H1 (cell line): ENCODE measurements at regions not wholly inside any gene's neighbourhood (a gene's known extent, or its start where the extent isn't known, plus 50 kb on each side); places are given as distances from the start of the nearest gene placed in this dataset.

Experiments
- CTCF ChIA-PET: fragments of 300-600 bp; sonication (Branson Sonifier 250); formaldehyde crosslinking; loops from one replicate; lab custom pipeline; 2021; ENCODE audit not compliant: partially characterized antibody; lab: Charles Lee
- POLR2A ChIA-PET: fragments of 300-600 bp; sonication (Branson Sonifier 250); formaldehyde crosslinking; loops from one replicate; lab custom pipeline; 2021; ENCODE audit warnings: inconsistent platforms; ENCODE audit not compliant: partially characterized antibody; lab: Charles Lee
- DNase-seq, 2 experiments: peaks; one replicate each; pipeline versions ENCODE4 v3.0.0 to v3.0.0-alpha.2; 2010 to 2022; ENCODE audit warnings: low spot score in 2 of 2, low read depth in 1 of 2, mixed read lengths in 1 of 2
- FAIRE-seq: peaks from 2 replicates; lab custom pipeline; 2011; peaks lifted over from hg19 to GRCh38; lab: Jason Lieb, UNC
- H2AFZ ChIP-seq: 2 replicates; pipeline ENCODE4 v1.8.1; 2012; ENCODE audit warnings: low read length, inconsistent platforms
- H2AK5ac ChIP-seq: 2 replicates; pipeline ENCODE4 v1.6.1; 2013; ENCODE audit warnings: low read depth, low read length
- H2BK120ac ChIP-seq: replicated peaks from 2 replicates; pipeline ENCODE3; 2013; ENCODE audit warnings: low read depth, low read length, inconsistent platforms
- H2BK12ac ChIP-seq: 2 replicates; pipeline ENCODE4 v1.6.1; 2013; ENCODE audit warnings: low read depth, low read length
- H2BK15ac ChIP-seq: 2 replicates; pipeline ENCODE4 v1.6.1; 2013; ENCODE audit warnings: low read length
- H2BK20ac ChIP-seq: 2 replicates; pipeline ENCODE4 v1.6.1; 2013; ENCODE audit warnings: low read length
- H2BK5ac ChIP-seq: 2 replicates; pipeline ENCODE4 v1.6.1; 2013; ENCODE audit warnings: low read depth, low read length
- H3K14ac ChIP-seq: 2 replicates; pipeline ENCODE4 v1.6.1; 2013; ENCODE audit warnings: inconsistent platforms; ENCODE audit not compliant: insufficient read length
- H3K18ac ChIP-seq: 2 replicates; pipeline ENCODE4 v1.6.1; 2013; ENCODE audit warnings: low read length; ENCODE audit errors: extremely low read depth
- H3K23ac ChIP-seq: 2 replicates; pipeline ENCODE4 v1.6.1; 2013; ENCODE audit warnings: inconsistent platforms; ENCODE audit not compliant: insufficient read length
- H3K23me2 ChIP-seq: 2 replicates; pipeline ENCODE4 v1.6.1; 2013; ENCODE audit warnings: low read depth, low read length
- H3K27ac ChIP-seq: 2 replicates; pipeline ENCODE4 v1.6.1; 2011; ENCODE audit warnings: low read depth, low read length, inconsistent platforms
- H3K27me3 ChIP-seq, 4 experiments: replicated peaks in 1 of 4; 1 replicate in 1 of 4; 2 replicates in 3 of 4; pipeline versions ENCODE4 v1.6.1 to v1.8.1; 2011 to 2013; ENCODE audit warnings: low read length in 3 of 4, mild to moderate bottlenecking in 3 of 4, inconsistent platforms in 2 of 4, mixed read lengths in 2 of 4, moderate library complexity in 1 of 4; ENCODE audit not compliant: control insufficient read depth in 3 of 4, insufficient read depth in 3 of 4; ENCODE audit errors: extremely low read depth in 1 of 4
- H3K36me3 ChIP-seq, 4 experiments: 2 replicates each; pipeline versions ENCODE4 v1.6.1 to v1.8.1; 2011 to 2013; ENCODE audit warnings: mild to moderate bottlenecking in 4 of 4, low read length in 3 of 4, moderate library complexity in 2 of 4, control low read depth in 1 of 4, inconsistent platforms in 1 of 4; ENCODE audit not compliant: insufficient read depth in 4 of 4, control insufficient read depth in 2 of 4
- H3K4ac ChIP-seq: replicated peaks from 2 replicates; pipeline ENCODE3; 2013; ENCODE audit warnings: low read length, low read depth, mixed read lengths, inconsistent platforms; ENCODE audit not compliant: insufficient read length
- H3K4me1 ChIP-seq, 4 experiments: replicated peaks in 1 of 4; 1 replicate in 1 of 4; 2 replicates in 3 of 4; pipeline versions ENCODE4 v1.6.1 to v1.8.1; 2011 to 2013; ENCODE audit warnings: low read length in 3 of 4, inconsistent platforms in 2 of 4, mixed read lengths in 1 of 4; ENCODE audit not compliant: insufficient read depth in 4 of 4, control insufficient read depth in 3 of 4
- H3K4me2 ChIP-seq, 2 experiments: 2 replicates each; pipeline versions ENCODE4 v1.6.1 to v1.8.1; 2011 to 2013; ENCODE audit warnings: low read depth in 2 of 2, low read length in 2 of 2, control low read depth in 1 of 2, inconsistent platforms in 1 of 2, mild to moderate bottlenecking in 1 of 2; ENCODE audit not compliant: insufficient read depth in 1 of 2
- H3K4me3 ChIP-seq, 4 experiments: fragments of 200-600, 300-600 bp in 1 of 4; sonication (generic), shearing (Covaris generic), sonication (Bioruptor Twin) in 1 of 4; 2 replicates each; pipeline versions ENCODE4 v1.5.1 to v1.8.1; 2011 to 2016; ENCODE audit warnings: low read length in 4 of 4, low read depth in 3 of 4, control low read depth in 2 of 4, inconsistent platforms in 2 of 4, mild to moderate bottlenecking in 2 of 4, mixed read lengths in 1 of 4, moderate library complexity in 1 of 4; ENCODE audit not compliant: insufficient read depth in 2 of 4; ENCODE audit errors: extremely low read depth in 1 of 4
- H3K56ac ChIP-seq: replicated peaks from 2 replicates; pipeline ENCODE3; 2013; ENCODE audit warnings: low read depth, mild to moderate bottlenecking, mixed read lengths, low read length, inconsistent platforms; ENCODE audit not compliant: insufficient read length
- H3K79me1 ChIP-seq: 2 replicates; pipeline ENCODE4 v1.6.1; 2013; ENCODE audit warnings: low read depth, low read length, control low read depth
- H3K79me2 ChIP-seq, 2 experiments: 2 replicates each; pipeline versions ENCODE4 v1.6.1 to v1.8.1; 2012 to 2013; ENCODE audit warnings: low read length in 2 of 2, mild to moderate bottlenecking in 2 of 2, inconsistent platforms in 1 of 2; ENCODE audit not compliant: insufficient read depth in 2 of 2, control insufficient read depth in 1 of 2
- H3K9ac ChIP-seq, 4 experiments: replicated peaks in 1 of 4; 1 replicate in 1 of 4; 2 replicates in 3 of 4; pipeline versions ENCODE4 v1.6.1 to v1.8.1; 2011 to 2013; ENCODE audit warnings: low read depth in 3 of 4, low read length in 3 of 4, control low read depth in 2 of 4, mild to moderate bottlenecking in 2 of 4, moderate library complexity in 2 of 4, inconsistent platforms in 1 of 4; ENCODE audit errors: extremely low read depth in 1 of 4
- H3K9me3 ChIP-seq, 2 experiments: 2 replicates each; pipeline versions ENCODE4 v1.6.1 to v1.8.1; 2012 to 2013; ENCODE audit warnings: mild to moderate bottlenecking in 2 of 2, moderate library complexity in 2 of 2, control low read depth in 1 of 2, inconsistent platforms in 1 of 2, low read depth in 1 of 2, low read length in 1 of 2, mixed read lengths in 1 of 2; ENCODE audit not compliant: insufficient read depth in 2 of 2
- H4K20me1 ChIP-seq, 2 experiments: replicated peaks in 1 of 2; 2 replicates each; pipeline versions ENCODE3 to v1.8.1; 2011 to 2013; ENCODE audit warnings: inconsistent platforms in 2 of 2, low read length in 2 of 2, mild to moderate bottlenecking in 1 of 2; ENCODE audit not compliant: insufficient read depth in 2 of 2, control insufficient read depth in 1 of 2
- H4K5ac ChIP-seq: 2 replicates; pipeline ENCODE4 v1.6.1; 2013; ENCODE audit warnings: low read length, low read depth, mixed read lengths, inconsistent platforms; ENCODE audit not compliant: insufficient read length
- H4K8ac ChIP-seq: 2 replicates; pipeline ENCODE4 v1.8.0; 2013; ENCODE audit warnings: mild to moderate bottlenecking, moderate library complexity, low read length, inconsistent platforms; ENCODE audit not compliant: insufficient read depth; ENCODE audit errors: extremely low read depth
- H4K91ac ChIP-seq: replicated peaks from 2 replicates; pipeline ENCODE3; 2013; ENCODE audit warnings: low read length, mixed read lengths, inconsistent platforms; ENCODE audit not compliant: insufficient read length
- KDM4A ChIP-seq: IDR thresholded peaks from one replicate; pipeline ENCODE4 v1.7.1; 2012; ENCODE audit warnings: low read depth, mild to moderate bottlenecking, moderate library complexity, low read length, inconsistent platforms; ENCODE audit not compliant: severe bottlenecking
- RNF2 ChIP-seq: fragments of 200-900, 300-1000 bp; sonication (generic); IDR thresholded peaks from 2 replicates; pipeline ENCODE4 v1.7.1; 2016; ENCODE audit warnings: borderline replicate concordance, low read depth, mild to moderate bottlenecking, antibody characterized with exemption, low read length; ENCODE audit not compliant: poor library complexity, severe bottlenecking; ENCODE audit errors: missing control alignments
- SRF ChIP-seq: IDR thresholded peaks from 2 replicates; pipeline ENCODE4 v1.6.1; 2011; ENCODE audit warnings: mild to moderate bottlenecking, low read depth, low read length, moderate library complexity
- WGBS, 2 experiments: shearing (Covaris generic) in 1 of 2; methylation state at CpG; one replicate each; pipeline versions ENCODE4 v1.1.6 to v1.1.7; 2013 to 2015; ENCODE audit warnings: low lambda C conversion rate in 2 of 2, mixed read lengths in 2 of 2, inconsistent platforms in 1 of 2, low coverage in 1 of 2, missing lambda C conversion rate in 1 of 2; ENCODE audit not compliant: insufficient replicate concordance in 2 of 2, insufficient coverage in 1 of 2, insufficient read length in 1 of 2; ENCODE audit errors: extremely low coverage in 1 of 2, missing lambda C conversion rate in 1 of 2; 5-methylcytosine and 5-hydroxymethylcytosine counted together

GRCh38 chr2:23159746-23160405 is 225.1 kb upstream of the KLHL29 start:
- H2AFZ ChIP-seq: no peak overlapping the region
- no peaks in the 10 kb centered on the region for H3K9me3 ChIP-seq
- no peak overlapping the region for H3K9ac ChIP-seq
- no peaks in the 10 kb centered on the region for H3K36me3 ChIP-seq
- no peaks in the 10 kb centered on the region for H3K79me2 ChIP-seq
- H3K79me1 ChIP-seq: no peaks in the 10 kb centered on the region
- H3K4me3 ChIP-seq: no peak overlapping the region
- no peak overlapping the region for H2BK20ac ChIP-seq
- no peak overlapping the region for H4K91ac ChIP-seq
- H3K4me2 ChIP-seq: no peak overlapping the region
- no peak for DNase-seq
- no peak overlapping the region for H3K18ac ChIP-seq
- H3K4me1 ChIP-seq: no peaks in the 10 kb centered on the region
- no peaks in the 10 kb centered on the region for H4K20me1 ChIP-seq
- POLR2A ChIA-PET: no interaction called here
- H3K23ac ChIP-seq: no peak overlapping the region
- FAIRE-seq: no peak
- no peak overlapping the region for H3K27ac ChIP-seq
- no peak overlapping the region for H3K14ac ChIP-seq
- H2BK5ac ChIP-seq: no peak overlapping the region
- H3K27me3 ChIP-seq: no peaks in the 10 kb centered on the region
- H4K8ac ChIP-seq: no peak overlapping the region
- no peak overlapping the region for H4K5ac ChIP-seq
- no peak overlapping the region for H3K56ac ChIP-seq
- no peak overlapping the region for H3K4ac ChIP-seq
- no peak overlapping the region for H2BK15ac ChIP-seq
- H2AK5ac ChIP-seq: no peak overlapping the region
- H2BK120ac ChIP-seq: no peak overlapping the region
- no peaks in the 10 kb centered on the region for H3K23me2 ChIP-seq
- no peak overlapping the region for H2BK12ac ChIP-seq
- CTCF ChIA-PET: interaction anchor here (2.0 kb wide), 1 partner anchor 153 kb away, joined by 5 read pairs; no protein-coding TSS in a partner anchor
- WGBS, 2 experiments: 88% methylated on average over 5 of the region's 5 CpGs; no CpG with 5 or more reads in 1 of the 2 experiments
- TF ChIP-seq SRF (no peak), KDM4A (no peak), RNF2 (no peak)
